ENCODE measurements at regions not wholly inside any gene's neighbourhood (a gene's known extent, or its start where the extent isn't known, plus 50 kb on each side); places are given as distances from the start of the nearest gene placed in this dataset.
A peak's percentile ranks its signal among the peaks of the same experiment; 100 is the strongest.

DNA sequence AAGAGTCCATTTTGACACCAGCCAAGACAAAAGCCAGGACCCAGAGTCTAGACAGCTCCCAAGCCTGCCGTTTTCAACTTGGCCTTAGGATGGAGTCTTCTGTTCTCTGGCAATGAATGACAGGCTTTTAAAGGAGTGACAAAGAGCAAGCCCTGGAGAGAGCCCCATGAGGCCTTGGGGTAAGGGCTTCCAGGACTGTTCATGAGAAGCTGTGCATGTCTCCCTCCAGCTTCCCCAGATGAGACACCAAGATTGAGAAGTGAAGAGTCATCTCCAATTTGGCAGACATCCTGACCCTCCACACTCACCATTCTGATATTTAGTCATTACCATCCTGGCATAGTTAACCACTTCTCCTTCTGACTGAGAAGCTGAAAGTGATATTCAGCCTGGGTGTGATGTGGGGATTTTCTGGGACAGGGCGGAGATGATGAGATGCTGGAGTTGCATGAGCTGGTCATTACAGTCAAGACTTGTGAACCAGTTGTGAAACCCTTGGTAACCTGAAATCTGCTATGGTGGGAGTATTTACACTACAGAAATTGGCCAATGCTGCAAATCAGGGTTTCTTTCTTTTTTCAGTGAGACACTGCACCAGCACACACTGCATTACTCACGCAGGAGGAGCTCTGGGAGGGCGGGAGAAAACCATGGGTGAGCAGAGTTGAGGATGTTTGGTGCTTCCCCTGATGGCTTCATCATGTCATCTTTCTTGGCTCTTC is 77.8 kb downstream of the VCPKMT start:
- peak; percentile 99 for DNase-seq (ENCODE audit: low read depth)

DNA sequence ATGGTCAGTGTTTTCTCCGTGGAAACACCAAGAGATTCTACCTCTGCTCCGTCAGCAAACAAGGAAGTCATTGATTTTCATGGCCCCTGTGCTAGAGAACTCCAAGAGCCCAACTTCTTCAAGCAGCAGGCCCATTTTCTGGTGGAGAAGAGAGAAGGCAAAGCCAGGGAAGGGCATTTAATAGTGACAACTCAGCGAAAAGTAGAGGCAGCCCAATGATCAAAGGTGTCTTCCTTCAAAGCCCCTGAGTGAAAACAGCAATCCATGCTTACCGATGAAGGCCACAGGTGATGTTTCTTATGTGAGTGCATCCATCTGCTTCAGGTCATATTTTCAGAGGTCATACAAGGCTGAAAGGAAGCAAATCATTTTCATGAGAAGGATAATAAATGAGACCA is 77.3 kb downstream of the VCPKMT start:
- no peak for DNase-seq (ENCODE audit: low read depth)

DNA sequence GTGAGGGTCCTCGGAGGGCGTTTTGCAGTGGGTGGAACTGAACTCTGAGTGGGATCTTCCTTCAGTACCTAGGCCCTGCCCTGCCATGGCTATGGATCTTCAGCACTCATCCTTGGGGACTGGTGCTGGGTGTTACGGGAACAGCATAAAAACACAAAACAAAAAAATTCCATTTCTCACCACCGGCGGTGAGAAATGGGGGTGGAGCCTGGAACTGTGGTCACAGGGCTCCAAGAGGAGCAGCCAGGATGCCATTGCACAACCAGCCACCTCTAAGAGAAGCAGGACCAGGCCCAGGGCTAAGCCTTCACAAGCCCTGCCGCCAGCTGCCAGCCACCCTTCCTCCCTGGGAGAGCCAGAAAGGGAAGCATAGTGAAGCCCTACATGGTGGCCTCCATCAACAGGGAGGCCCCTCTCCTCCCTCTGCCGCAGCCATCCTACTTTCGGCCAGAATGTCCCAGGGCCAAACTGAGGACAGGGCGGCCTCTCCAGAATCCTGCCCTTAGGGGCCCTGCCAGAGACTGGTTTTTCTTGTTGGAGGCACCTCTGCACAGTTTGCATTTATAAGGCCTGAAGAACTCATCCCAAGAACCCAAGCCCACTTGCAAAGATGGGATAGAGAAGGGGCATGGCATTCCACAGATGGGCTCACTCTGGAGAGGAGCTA is 76.5 kb downstream of the VCPKMT start:
- no peak for DNase-seq (ENCODE audit: low read depth)

DNA sequence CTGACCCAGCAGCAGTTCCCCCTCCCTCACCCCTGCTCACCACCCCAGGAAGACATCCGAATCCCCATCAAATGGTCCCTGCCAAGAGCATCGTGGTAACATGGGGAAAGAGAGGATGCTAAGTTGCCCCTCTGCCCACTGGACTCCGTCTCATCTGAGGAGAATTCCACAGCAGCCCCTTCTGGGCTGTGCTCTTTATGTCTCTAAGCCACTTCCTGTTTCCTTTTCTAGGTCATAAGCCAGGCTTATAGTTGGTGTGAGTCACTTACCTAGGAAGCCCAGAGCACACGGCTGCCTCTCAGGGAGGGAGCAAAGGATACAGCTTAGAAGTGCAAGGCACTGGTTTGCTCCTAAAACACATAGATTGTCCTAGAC is 76.0 kb downstream of the VCPKMT start:
- DNase-seq (ENCODE audit: low read depth): no peak

DNA sequence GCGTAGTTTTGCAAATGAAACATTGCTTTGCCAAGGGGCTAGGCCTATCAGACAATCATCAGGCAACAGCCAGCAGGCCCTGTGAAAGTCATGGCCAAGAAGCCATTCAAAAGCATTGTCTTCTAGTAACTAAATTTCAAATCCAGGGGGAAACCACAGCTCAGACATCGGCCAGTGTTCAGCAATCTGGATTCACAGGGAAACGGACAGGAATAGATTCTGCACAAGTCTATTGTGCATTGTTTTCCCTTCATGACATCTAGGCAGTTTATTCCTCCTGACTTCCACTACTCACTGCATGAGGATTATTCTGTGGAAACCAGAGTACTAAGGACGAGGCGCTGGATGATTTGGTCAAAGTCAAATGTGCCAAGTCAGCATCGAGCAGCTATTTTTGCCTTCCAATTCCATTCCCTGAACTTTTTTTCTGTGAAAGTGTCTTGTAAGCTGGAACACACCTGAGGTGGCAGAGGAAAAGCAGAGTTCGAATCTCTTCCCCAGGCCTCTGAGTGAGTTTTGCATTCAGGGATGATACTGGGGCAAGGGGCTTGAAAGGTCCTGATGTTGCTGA is 75.4 kb downstream of the VCPKMT start:
- DNase-seq (ENCODE audit: low read depth): no peak

DNA sequence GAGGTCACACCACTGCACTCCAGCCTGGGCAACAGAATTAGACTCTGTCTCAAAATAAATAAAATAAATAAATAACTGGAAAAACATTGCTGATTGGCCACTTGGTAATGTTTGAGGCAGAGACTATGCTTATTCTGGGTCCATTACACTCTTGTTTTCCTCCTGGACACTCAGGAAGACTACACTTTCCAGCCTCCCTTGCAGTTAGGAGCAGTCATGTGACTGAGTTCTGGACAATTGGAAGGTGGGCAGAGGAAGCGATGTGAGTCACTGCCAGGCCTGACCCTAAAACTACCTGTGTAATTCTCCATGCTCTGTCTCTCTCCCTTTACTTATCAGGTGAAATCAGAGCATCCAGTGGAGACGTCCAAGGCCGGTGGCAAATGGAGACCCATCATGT is 74.4 kb downstream of the VCPKMT start:
- DNase-seq (ENCODE audit: low read depth): no peak

DNA sequence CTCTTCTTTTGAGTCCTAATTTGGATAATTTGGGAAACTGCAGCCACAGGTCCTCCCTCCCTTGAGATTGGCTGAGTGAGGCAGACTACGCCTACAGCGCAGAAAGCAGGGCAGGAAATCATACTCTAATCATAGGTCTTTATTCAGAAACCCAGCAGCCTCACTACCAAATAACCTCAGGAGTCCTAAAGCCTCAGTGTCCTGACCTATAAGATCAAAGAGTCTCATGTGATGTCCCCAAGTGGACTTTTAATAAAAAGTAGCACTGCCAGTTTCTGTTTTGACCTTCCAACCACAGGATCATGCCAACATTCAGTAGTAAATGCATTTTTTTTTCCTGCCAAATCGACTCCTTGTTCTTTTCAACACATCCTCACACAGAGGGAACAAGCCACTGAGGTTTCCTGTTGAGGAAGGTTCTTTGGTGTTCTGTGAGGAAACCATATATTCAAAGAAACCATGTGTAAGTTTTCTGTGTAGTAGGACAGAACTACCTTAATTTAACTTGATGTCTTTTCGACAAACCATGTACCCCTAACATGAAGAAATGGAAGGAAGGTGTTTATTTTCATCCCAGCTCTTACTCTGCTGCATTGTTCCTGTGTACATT is 72.2 kb downstream of the VCPKMT start:
- no peak for DNase-seq (ENCODE audit: low read depth)

DNA sequence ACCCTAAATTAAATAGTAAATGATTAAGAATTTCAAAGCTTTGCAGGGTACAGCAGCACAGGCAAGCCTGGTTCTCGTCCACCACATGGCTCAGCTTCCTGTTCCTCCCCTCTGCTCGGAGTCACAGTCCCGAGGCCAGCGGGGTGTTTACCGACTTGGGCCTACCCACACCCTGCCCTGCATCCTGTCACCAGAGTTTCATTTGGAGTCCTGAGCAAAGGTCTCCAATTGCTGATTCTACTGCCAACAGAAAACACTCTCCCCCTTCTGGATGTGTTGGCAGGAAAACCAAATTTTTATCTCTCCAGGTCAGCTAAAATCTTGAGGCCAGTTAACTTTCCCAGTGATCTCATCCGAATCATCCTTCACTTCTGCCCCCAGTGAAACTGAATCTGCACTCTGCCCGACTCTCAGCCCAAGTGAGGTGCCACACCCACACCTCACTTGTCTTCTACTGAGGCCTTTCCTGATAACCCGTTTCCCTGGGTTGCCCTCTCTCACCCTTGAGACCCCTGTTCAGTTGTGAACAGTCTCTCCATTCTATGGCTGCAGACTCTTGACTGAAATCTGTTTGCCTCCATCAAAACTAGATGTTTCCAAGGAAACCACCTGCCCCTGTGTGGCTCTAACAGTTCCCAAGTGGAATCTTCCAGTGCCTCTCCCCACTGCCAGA is 71.2 kb downstream of the VCPKMT start:
- DNase-seq (ENCODE audit: low read depth): peak; percentile 77

DNA sequence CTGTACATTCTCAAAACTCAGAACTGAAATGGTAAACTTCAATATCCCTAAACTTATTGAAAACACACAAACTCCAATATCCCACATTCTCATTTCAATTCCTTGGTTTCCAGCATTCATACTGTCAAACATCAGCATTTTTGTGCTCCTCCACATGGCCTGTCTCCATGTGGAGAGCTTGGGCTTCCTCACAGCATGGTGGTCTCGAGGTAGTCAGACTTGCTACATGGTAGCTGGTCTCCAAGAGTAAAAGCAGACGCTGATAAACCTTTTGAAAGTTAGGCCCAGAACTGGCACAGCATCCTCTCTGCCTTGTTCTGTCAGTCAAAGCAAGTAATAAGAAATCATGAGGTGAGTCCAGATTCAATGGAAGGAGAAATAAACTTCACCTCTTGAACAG is 70.5 kb downstream of the VCPKMT start:
- DNase-seq (ENCODE audit: low read depth): no peak

DNA sequence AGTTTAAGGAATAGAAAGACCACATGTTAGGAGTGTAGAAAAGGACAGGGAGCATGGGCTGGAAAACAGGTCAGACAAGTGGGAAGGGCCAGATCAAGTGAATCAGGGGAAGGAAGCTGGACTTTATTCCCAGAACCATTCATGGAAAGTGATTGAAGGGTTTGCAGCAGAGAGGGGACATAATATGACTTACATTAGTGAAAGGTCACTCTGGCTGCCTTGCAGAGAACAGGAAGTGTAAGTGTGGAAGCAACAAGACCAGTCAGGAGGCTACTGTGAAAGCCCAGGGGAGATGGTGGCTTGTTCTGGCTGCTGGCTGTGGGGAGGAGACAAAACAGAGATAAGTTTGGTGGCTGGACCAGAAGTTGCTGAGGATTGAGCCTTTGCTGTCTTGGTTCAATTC is 69.1 kb downstream of the VCPKMT start:
- DNase-seq (ENCODE audit: low read depth): no peak

DNA sequence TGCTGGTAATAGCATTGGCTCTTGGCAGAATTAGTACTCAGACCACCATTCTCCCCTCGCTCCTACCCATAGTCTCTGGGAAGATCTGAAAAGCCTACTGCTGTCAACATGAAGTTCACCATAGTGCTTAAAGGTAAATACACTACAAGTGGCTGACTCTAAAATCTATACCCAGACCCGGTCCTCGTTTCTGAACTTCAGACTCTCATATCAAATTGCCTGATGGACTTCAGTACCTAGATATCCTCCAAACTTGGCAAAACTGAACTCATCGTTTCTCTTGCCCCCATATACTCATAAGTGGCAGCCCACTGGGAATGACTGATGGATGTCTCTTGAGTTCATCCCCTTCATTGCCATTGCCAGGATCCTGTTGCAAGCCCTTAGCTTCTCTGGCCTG is 67.3 kb downstream of the VCPKMT start:
- DNase-seq (ENCODE audit: low read depth): no peak

DNA sequence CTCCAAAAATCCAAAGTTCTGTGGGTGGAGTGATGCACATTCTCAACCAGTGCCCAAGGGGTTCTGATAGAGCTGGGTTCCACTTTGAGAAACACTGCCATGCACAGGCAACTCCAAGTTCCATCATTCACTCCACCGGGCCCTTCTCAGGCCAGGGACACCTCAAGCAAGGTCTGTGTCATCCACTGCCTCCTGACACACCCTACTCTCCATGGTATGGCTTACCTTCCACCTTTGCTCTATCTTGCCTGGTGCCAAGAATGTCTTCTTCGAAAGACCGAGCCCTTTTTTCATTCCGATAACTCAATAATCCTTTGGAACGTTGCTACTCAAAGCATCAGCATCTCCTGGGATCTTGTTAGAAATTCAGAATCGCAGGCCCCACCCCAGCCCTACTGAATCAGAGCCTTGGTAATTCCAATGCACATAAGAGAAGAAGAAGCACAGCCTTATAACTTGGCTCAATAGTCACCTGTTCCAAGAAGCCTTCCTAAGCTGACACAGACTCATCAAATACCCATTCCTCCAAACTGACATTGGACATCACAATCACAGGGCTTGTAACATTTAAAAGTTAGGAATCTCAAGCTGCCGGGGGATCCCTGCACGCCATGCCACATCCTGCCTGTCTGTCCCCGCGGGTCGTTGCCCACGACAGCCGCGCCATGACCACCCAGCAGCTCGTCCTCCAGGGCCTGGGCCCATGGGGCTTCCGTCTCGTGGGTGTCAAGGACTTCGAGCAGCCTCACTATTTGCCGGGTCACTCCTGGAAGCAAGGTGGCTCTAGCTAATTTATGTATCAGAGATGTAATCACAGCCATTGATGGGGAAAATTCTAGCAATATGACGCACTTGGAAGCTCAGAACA is 66.4 kb downstream of the VCPKMT start:
- DNase-seq (ENCODE audit: low read depth): no peak

DNA sequence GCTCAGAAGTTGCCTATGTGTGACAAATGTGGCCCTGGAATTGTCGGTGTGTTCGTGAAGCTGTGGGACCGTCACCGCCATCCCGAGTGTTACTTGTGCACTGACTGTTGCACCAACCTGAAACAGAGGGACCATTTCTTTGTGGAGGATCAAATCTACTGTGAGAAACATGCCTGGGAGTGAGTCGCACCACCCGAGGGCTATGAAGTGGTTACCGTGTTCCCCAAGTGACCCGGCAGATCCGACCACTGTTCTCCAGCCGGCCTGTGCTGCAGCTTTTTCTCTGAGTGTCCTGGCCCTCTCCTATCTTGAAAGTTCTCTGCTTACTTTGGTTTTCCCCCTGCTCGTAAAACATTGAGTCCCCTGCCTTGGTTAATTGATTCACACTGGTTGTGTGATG is 65.3 kb downstream of the VCPKMT start:
- no peak for DNase-seq (ENCODE audit: low read depth)

DNA sequence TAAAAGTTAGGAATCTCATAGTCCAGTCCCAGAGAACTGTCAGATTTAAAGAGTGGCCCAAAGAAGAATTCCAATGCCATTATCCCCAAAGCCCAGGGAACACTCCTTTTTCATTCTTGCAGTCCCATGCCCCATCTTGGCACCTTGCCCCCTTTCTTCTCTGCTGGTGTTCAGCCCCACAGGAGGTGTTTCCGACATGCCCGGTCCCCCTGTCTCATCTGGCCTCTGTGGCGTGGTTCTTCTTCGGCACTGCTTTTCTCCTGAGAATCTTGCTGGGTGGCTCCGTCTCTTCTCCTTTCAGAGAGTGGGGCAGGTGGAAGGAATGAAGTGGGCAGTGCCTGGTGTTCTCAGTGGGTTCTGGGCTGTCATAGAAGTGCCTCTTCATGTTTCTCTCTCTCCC is 64.7 kb downstream of the VCPKMT start:
- no peak for DNase-seq (ENCODE audit: low read depth)

DNA sequence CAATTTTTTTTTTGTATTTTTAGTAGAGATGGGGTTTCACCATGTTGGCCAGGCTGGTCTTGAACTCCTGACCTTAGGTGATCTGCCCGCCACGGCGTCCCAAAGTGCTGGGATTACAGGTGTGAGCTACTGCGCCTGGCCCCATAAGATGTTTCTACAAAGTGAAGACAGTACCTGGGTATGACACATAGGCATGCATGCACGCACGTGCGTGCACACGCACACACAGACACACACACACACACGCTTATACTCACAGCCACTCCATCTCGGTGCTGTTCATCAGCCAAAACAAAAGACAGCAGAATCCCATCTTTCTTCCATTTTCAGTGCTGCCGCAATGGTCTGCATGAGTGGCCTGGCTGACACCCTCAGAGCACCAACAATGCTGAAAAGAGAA is 63.9 kb downstream of the VCPKMT start:
- no peak for DNase-seq (ENCODE audit: low read depth)

DNA sequence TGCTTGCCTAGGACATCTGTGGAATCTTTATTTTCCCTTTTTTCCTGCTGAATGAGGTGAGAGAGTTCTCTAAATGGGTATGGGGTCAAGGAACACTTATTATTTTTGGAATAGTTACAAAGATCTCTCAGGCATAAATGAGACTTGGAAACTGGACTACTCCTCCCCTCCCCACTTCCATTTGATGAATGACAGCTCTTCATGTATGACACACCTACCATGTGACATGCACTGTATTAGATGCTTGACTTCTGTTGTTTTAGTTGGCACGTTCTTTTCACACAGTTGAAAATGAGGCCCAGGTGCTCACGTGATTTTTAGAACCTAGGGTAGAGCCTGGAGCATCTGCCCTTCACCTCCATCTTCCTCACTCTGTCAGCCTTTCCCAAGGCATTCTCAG is 62.4 kb downstream of the VCPKMT start:
- DNase-seq (ENCODE audit: low read depth): no peak

DNA sequence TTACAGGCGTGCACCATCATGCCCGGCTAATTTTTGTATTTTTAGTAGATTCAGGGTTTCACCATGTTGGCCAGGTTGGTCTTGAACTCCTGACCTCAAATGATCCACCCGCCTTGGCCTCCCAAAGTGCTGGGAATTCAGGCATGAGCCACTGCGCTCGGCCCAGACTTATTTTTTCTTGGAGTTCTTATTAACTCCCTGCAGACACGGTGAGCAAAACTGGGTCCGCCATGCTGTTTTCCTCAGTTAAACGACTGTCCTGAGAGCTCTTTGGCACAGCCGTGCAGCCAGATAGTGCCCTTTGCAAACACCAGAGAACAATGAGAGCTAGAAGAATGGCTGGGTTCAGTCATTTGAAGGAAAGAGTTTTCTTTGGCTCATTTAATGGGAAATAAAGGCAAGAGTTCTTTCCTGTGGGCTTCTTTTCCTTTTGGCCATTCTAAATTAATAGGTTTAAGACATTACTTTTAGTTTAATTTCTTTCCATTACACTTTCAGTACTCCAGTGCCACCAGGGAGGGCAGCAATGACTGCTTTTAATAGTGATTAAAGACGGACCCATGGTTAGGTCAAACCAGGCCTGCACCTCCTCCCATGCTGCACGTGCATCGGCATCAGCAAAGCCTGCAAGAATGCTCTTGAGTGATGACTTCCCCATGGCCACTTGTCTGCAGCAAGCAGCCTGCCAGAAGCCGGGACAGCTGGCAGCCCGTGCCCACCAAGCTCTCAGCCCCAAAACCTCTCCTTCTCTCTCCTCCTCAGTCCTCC is 60.7 kb downstream of the VCPKMT start:
- DNase-seq (ENCODE audit: low read depth): no peak

DNA sequence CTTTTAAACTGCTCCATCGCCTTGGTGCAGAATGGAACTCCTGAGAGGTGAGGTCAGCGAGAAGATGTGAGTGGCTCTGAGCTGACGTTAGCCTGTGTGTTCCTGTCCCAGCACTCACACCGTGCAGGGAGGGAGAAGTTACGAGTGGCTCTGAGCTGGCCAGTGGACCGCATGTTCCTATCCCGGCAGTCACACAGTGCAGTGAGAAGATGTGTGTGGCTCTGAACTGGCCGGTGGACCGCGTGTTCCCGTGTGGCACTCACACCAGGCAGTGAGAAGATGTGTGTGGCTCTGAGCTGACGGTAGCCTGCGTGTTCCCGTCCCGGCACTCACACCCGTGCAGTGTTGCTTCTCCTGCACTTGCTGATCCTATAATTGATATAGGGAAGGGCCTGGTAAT is 59.9 kb downstream of the VCPKMT start:
- no peak for DNase-seq (ENCODE audit: low read depth)

DNA sequence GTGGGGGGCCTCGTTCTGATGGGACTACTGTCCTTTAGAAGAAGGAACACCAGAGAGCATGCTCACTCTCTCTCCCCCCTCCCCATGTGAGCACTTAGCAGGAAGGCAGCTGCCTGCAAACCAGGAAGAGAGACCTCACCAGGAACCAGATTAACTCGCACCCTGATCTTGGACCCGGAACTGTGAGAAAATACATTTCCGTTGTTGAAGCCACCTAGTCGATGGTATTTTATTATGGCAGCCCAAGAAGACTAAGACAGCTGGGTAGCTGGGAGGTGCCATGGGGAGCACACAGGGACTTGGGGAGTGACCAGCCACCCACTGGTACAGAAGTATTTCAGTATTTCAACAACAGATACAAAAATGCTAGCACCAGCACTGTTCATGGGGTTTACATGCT is 59.0 kb downstream of the VCPKMT start:
- no peak for DNase-seq (ENCODE audit: low read depth)

DNA sequence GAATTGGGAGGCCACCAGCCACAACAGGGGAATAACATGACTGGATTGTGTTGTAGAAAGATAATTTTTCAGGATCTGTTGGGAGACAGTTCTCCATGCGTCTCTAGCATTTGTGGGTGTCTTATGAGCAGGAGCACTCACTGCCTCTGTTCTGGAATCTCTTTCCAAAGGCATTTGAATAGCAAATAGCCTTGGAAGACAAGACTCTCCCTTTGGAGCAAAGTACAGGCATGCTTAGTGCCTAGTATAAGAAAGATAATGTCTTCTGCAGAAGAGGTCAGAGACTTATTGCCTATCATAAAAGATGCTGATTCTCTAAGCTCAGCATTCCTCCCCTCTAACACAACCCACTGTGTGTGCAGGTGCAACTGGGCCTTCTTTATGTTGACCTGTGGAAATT is 58.3 kb downstream of the VCPKMT start:
- no peak for DNase-seq (ENCODE audit: low read depth)

All from HS-5 (cell line).